ENCODE measurements at regions not wholly inside any gene's neighbourhood (a gene's known extent, or its start where the extent isn't known, plus 50 kb on each side); places are given as distances from the start of the nearest gene placed in this dataset.

DNA sequence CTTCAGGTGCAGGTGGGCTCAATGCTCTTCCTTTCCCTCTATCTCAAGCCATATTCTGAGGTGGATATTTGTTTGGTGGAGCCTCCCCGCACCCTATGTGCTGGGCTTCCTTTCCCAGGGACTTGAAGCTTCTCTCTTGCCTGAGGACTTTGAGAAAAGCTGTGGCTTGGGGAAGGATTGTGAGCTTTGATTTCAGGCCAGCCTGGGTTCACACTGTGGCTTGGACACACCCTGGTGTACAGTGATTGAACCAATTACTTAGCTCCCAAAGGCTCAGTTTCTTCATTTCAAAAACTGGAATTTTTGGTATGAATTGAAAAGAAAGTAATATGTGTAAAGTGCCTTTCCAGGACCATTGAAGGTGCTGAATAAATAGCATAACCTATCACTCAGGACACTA, 224.5 kb upstream of the GLI3 start:
- peaks cover 0 to 4% (median 0%) of the 10 kb centered on the region in 9 donors for H3K4me1 ChIP-seq
- no peak overlapping the region for H3K27ac ChIP-seq
- peaks cover 0 to 10% (median 0%) of the 10 kb centered on the region in 11 donors for H3K9me3 ChIP-seq
- no peak overlapping the region for H3K4me3 ChIP-seq
- ATAC-seq (no peak), DNase-seq (no peak)
- WGBS, 2 donors, result 96 to 97% methylated on average over 1 of the region's 1 CpG
- H3K27me3 ChIP-seq, result no peaks in the 10 kb centered on the region
- intact Hi-C loops (cut with DNase I), result no loop called here
- TF ChIP-seq, protein P1, sequence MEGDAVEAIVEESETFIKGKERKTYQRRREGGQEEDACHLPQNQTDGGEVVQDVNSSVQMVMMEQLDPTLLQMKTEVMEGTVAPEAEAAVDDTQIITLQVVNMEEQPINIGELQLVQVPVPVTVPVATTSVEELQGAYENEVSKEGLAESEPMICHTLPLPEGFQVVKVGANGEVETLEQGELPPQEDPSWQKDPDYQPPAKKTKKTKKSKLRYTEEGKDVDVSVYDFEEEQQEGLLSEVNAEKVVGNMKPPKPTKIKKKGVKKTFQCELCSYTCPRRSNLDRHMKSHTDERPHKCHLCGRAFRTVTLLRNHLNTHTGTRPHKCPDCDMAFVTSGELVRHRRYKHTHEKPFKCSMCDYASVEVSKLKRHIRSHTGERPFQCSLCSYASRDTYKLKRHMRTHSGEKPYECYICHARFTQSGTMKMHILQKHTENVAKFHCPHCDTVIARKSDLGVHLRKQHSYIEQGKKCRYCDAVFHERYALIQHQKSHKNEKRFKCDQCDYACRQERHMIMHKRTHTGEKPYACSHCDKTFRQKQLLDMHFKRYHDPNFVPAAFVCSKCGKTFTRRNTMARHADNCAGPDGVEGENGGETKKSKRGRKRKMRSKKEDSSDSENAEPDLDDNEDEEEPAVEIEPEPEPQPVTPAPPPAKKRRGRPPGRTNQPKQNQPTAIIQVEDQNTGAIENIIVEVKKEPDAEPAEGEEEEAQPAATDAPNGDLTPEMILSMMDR (IDR thresholded peaks at IDR 0.05), result no peak
- no peaks in the 10 kb centered on the region for H3K36me3 ChIP-seq

DNA sequence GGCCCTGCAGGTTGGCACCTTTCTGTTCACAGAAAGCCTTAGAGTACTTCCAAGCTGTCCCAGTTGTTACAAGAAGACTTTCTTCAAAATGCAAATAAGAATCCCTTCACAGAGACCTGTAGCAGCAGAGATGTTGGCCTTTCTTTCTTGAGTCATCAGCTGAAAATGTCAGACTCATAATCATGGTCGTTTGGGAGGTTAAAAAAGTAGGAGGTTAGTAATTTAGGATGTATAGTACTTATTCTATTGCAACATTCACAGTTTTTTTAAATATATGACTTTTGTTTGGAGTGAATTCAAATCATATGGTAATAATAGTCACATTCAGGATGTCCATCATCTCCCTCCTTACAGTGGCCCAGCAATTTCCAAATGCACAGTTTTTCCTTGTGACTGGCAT, 223.9 kb upstream of the GLI3 start:
- no peaks in the 10 kb centered on the region for H3K36me3 ChIP-seq
- 59 to 70% methylated on average over 1 of the region's 1 CpG for WGBS, 2 donors
- no peak overlapping the region for H3K4me3 ChIP-seq
- no peak for ATAC-seq
- no peak overlapping the region for H3K27ac ChIP-seq
- intact Hi-C loops (cut with DNase I), result no loop called here
- DNase-seq, result no peak
- TF ChIP-seq, protein P1 (IDR thresholded peaks at IDR 0.05), result no peak
- H3K9me3 ChIP-seq, result peaks cover 0 to 10% (median 0%) of the 10 kb centered on the region in 11 donors
- peaks cover 0 to 4% (median 0%) of the 10 kb centered on the region in 9 donors for H3K4me1 ChIP-seq
- H3K27me3 ChIP-seq, result no peaks in the 10 kb centered on the region

DNA sequence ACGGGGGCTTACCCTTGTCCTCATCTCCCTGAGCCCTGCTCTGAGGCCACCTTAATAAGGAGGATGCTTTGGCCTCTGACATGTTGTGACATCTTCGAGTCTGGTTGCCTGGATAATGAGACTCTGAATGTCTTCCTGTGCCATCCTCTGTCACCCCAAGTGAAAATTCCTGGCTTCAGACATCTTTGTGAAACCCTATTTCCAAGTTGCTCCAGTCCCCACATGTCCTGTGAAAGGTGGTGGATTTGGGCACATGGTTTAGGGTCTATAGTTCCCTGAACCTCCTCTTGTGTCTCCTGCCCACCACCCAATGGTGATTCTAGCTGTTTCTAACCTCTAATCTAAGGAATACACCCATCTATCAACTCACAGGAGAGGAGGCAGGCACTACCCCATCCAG, 223.1 kb upstream of the GLI3 start:
- DNase-seq, result no peak
- peaks cover 0 to 10% (median 0%) of the 10 kb centered on the region in 11 donors for H3K9me3 ChIP-seq
- peaks cover 0 to 4% (median 0%) of the 10 kb centered on the region in 9 donors for H3K4me1 ChIP-seq
- no peaks in the 10 kb centered on the region for H3K36me3 ChIP-seq
- 83 to 87% methylated on average over 2 of the region's 2 CpGs for WGBS, 2 donors
- no peaks in the 10 kb centered on the region for H3K27me3 ChIP-seq
- no peak for ATAC-seq
- TF ChIP-seq, protein P1 (IDR thresholded peaks at IDR 0.05), result no peak
- no peak overlapping the region for H3K4me3 ChIP-seq
- H3K27ac ChIP-seq, result no peak overlapping the region
- intact Hi-C loops (cut with DNase I), result no loop called here

DNA sequence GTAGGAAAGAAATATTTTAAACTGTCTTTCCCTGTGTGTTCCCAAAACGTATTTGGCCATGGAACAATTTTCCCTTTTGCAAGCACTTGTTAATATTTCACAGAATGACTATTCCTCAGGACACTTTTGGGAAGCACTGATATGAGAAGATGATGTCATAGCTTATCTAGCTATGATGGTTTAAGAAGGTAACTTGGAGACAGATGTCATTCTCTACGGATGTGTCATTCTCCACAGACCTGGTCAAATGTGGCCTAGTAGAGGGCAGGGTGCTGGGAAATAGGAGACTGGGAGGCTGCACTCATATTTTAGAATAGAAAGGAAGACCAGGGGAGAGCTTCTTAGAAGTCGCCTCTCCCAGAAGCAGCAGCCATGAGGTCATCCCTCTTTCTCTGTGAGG, 220.7 kb upstream of the GLI3 start:
- intact Hi-C loops (cut with DNase I), result no loop called here
- WGBS, 2 donors, result 83 to 88% methylated on average over 3 of the region's 3 CpGs
- H3K27me3 ChIP-seq, result no peaks in the 10 kb centered on the region
- H3K27ac ChIP-seq, result no peak overlapping the region
- peaks cover 0 to 4% (median 0%) of the 10 kb centered on the region in 9 donors for H3K4me1 ChIP-seq
- no peaks in the 10 kb centered on the region for H3K9me3 ChIP-seq
- no peak overlapping the region for H3K4me3 ChIP-seq
- H3K36me3 ChIP-seq, result no peaks in the 10 kb centered on the region
- ATAC-seq (no peak), DNase-seq (no peak)
- TF ChIP-seq, protein P1 (IDR thresholded peaks at IDR 0.05), result no peak

Data from heart right ventricle (tissue), 16 donors.